ENCODE measurements at regions not wholly inside any gene's neighbourhood (a gene's known extent, or its start where the extent isn't known, plus 50 kb on each side); places are given as distances from the start of the nearest gene placed in this dataset.

GRCh38 chr1:182144646-182145030 lies 83.1 kb upstream of the ZNF648 start:
- H3K9me3 ChIP-seq (ENCODE audit: control insufficient read depth in 2 of 2, insufficient read depth in 1 of 2, low read depth in 1 of 2, low read length in 1 of 2), result no peaks in the 10 kb centered on the region
- 29 to 30% methylated on average over 3 of the region's 3 CpGs for whole genome bisulfite sequencing, 2 donors
- H3K4me1 ChIP-seq (ENCODE audit: control insufficient read depth in 2 of 2, insufficient read depth in 2 of 2, low read length in 1 of 2), result peaks cover 3 to 17% of the 10 kb centered on the region in 2 donors
- H3K36me3 ChIP-seq (ENCODE audit: control insufficient read depth in 2 of 2, insufficient read depth in 2 of 2, low read length in 1 of 2), result peaks cover 0 to 3% of the 10 kb centered on the region in 2 donors
- peak overlapping the region; percentile 96 to 98 for H3K27ac ChIP-seq (ENCODE audit: low read depth in 2 of 2, low read length in 1 of 2)
- H3K4me3 ChIP-seq (ENCODE audit: low read depth in 1 of 2, low read length in 2 of 2), result no peak overlapping the region
- no peaks in the 10 kb centered on the region for H3K27me3 ChIP-seq (ENCODE audit: control insufficient read depth in 1 of 2, insufficient read depth in 2 of 2, low read length in 2 of 2)

GRCh38 chr1:182143825-182144645 lies 82.5 kb upstream of the ZNF648 start:
- WGBS, 2 donors, result 14 to 21% methylated on average over 8 of the region's 8 CpGs
- H3K27me3 ChIP-seq (ENCODE audit: control insufficient read depth in 1 of 2, insufficient read depth in 2 of 2, low read length in 2 of 2), result no peaks in the 10 kb centered on the region
- H3K27ac ChIP-seq (ENCODE audit: low read depth in 2 of 2, low read length in 1 of 2), result peak overlapping the region; percentile 96 to 98
- peaks cover 2 to 17% of the 10 kb centered on the region in 2 donors for H3K4me1 ChIP-seq (ENCODE audit: control insufficient read depth in 2 of 2, insufficient read depth in 2 of 2, low read length in 1 of 2)
- no peak overlapping the region for H3K4me3 ChIP-seq (ENCODE audit: low read depth in 1 of 2, low read length in 2 of 2)
- no peaks in the 10 kb centered on the region for H3K9me3 ChIP-seq (ENCODE audit: control insufficient read depth in 2 of 2, insufficient read depth in 1 of 2, low read depth in 1 of 2, low read length in 1 of 2)
- H3K36me3 ChIP-seq (ENCODE audit: control insufficient read depth in 2 of 2, insufficient read depth in 2 of 2, low read length in 1 of 2), result peaks cover 0 to 3% of the 10 kb centered on the region in 2 donors

GRCh38 chr1:182143154-182143657 lies 81.7 kb upstream of the ZNF648 start:
- peaks cover 0 to 2% of the 10 kb centered on the region in 2 donors for H3K36me3 ChIP-seq (ENCODE audit: control insufficient read depth in 2 of 2, insufficient read depth in 2 of 2, low read length in 1 of 2)
- WGBS, 2 donors, result 12 to 13% methylated on average over 11 of the region's 11 CpGs
- no peaks in the 10 kb centered on the region for H3K27me3 ChIP-seq (ENCODE audit: control insufficient read depth in 1 of 2, insufficient read depth in 2 of 2, low read length in 2 of 2)
- peak overlapping the region; percentile 62 to 96 for H3K27ac ChIP-seq (ENCODE audit: low read depth in 2 of 2, low read length in 1 of 2)
- H3K4me1 ChIP-seq (ENCODE audit: control insufficient read depth in 2 of 2, insufficient read depth in 2 of 2, low read length in 1 of 2), result peaks cover 2 to 17% of the 10 kb centered on the region in 2 donors
- no peaks in the 10 kb centered on the region for H3K9me3 ChIP-seq (ENCODE audit: control insufficient read depth in 2 of 2, insufficient read depth in 1 of 2, low read depth in 1 of 2, low read length in 1 of 2)
- no peak overlapping the region for H3K4me3 ChIP-seq (ENCODE audit: low read depth in 1 of 2, low read length in 2 of 2)

GRCh38 chr1:182142621-182143020 lies 81.1 kb upstream of the ZNF648 start:
- H3K4me1 ChIP-seq (ENCODE audit: control insufficient read depth in 2 of 2, insufficient read depth in 2 of 2, low read length in 1 of 2), result peaks cover 2 to 17% of the 10 kb centered on the region in 2 donors

GRCh38 chr1:182141040-182141439 lies 79.5 kb upstream of the ZNF648 start:
- Histone ChIP-seq H3K4me3 (ENCODE audit: low read depth in 1 of 2, low read length in 2 of 2) (no peak overlapping the region), H3K4me1 (ENCODE audit: control insufficient read depth in 2 of 2, insufficient read depth in 2 of 2, low read length in 1 of 2) (peaks cover 2 to 14% of the 10 kb centered on the region in 2 donors), H3K36me3 (ENCODE audit: control insufficient read depth in 2 of 2, insufficient read depth in 2 of 2, low read length in 1 of 2) (no peaks in the 10 kb centered on the region), H3K27me3 (ENCODE audit: control insufficient read depth in 1 of 2, insufficient read depth in 2 of 2, low read length in 2 of 2) (no peaks in the 10 kb centered on the region), H3K9me3 (ENCODE audit: control insufficient read depth in 2 of 2, insufficient read depth in 1 of 2, low read depth in 1 of 2, low read length in 1 of 2) (no peaks in the 10 kb centered on the region), H3K27ac (ENCODE audit: low read depth in 2 of 2, low read length in 1 of 2) (no peak overlapping the region)

More at GRCh38 chr1:182142621-182143020, 81.1 kb upstream of the ZNF648 start:
- Histone ChIP-seq H3K9me3 (ENCODE audit: control insufficient read depth in 2 of 2, insufficient read depth in 1 of 2, low read depth in 1 of 2, low read length in 1 of 2) (no peaks in the 10 kb centered on the region), H3K4me3 (ENCODE audit: low read depth in 1 of 2, low read length in 2 of 2) (no peak overlapping the region), H3K27ac (ENCODE audit: low read depth in 2 of 2, low read length in 1 of 2) (no peak overlapping the region), H3K36me3 (ENCODE audit: control insufficient read depth in 2 of 2, insufficient read depth in 2 of 2, low read length in 1 of 2) (no peaks in the 10 kb centered on the region), H3K27me3 (ENCODE audit: control insufficient read depth in 1 of 2, insufficient read depth in 2 of 2, low read length in 2 of 2) (no peaks in the 10 kb centered on the region)
- 65 to 83% methylated on average over 4 of the region's 4 CpGs for WGBS, 2 donors

DNA sequence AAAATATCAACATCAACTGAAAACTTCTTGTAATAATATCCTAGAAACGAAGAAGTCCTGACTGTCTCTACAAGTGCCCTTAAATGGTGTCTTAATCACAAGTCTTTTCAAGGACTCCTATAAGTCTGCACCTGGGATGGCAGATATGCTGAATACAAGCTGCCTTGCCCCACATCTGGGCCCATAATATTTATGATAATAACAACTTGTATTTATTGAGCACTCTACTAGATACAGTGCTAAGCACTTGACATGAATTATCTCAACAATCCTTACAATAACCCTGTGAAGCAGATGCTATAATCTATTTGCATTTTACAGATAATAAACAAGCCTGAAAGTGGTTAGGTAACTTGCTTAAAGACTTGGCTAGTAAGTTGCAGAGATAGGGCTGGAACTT lies 78.0 kb upstream of the ZNF648 start:
- Histone ChIP-seq H3K27ac (ENCODE audit: low read depth in 2 of 2, low read length in 1 of 2) (no peak overlapping the region), H3K27me3 (ENCODE audit: control insufficient read depth in 1 of 2, insufficient read depth in 2 of 2, low read length in 2 of 2) (no peaks in the 10 kb centered on the region), H3K4me3 (ENCODE audit: low read depth in 1 of 2, low read length in 2 of 2) (no peak overlapping the region), H3K4me1 (ENCODE audit: control insufficient read depth in 2 of 2, insufficient read depth in 2 of 2, low read length in 1 of 2) (peaks cover 0 to 11% of the 10 kb centered on the region in 2 donors), H3K36me3 (ENCODE audit: control insufficient read depth in 2 of 2, insufficient read depth in 2 of 2, low read length in 1 of 2) (no peaks in the 10 kb centered on the region), H3K9me3 (ENCODE audit: control insufficient read depth in 2 of 2, insufficient read depth in 1 of 2, low read depth in 1 of 2, low read length in 1 of 2) (no peaks in the 10 kb centered on the region)
- 90 to 93% methylated on average over 1 of the region's 1 CpG for WGBS, 2 donors

DNA sequence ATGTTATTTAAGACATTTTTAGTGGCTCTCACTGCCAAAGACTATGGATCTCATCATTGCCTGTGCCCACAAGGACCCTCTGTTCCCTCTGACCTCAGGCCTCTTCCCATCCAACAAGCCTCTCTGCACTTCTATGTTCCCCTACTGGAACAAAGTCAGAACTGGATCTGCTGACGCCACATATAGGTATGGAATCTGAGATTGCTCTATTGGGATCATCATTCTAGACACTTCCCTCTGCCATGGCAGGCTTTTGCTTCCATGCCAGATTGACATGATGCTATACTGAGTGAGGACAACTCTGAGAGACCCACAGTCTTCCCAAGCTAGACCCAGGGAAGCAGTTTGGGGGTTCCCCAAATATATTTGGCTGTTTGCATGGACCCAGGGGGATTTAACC lies 76.0 kb upstream of the ZNF648 start:
- Histone ChIP-seq H3K27me3 (ENCODE audit: control insufficient read depth in 1 of 2, insufficient read depth in 2 of 2, low read length in 2 of 2) (no peaks in the 10 kb centered on the region), H3K36me3 (ENCODE audit: control insufficient read depth in 2 of 2, insufficient read depth in 2 of 2, low read length in 1 of 2) (no peaks in the 10 kb centered on the region), H3K27ac (ENCODE audit: low read depth in 2 of 2, low read length in 1 of 2) (no peak overlapping the region), H3K4me1 (ENCODE audit: control insufficient read depth in 2 of 2, insufficient read depth in 2 of 2, low read length in 1 of 2) (peaks cover 0 to under 1% of the 10 kb centered on the region in 2 donors), H3K4me3 (ENCODE audit: low read depth in 1 of 2, low read length in 2 of 2) (no peak overlapping the region), H3K9me3 (ENCODE audit: control insufficient read depth in 2 of 2, insufficient read depth in 1 of 2, low read depth in 1 of 2, low read length in 1 of 2) (no peaks in the 10 kb centered on the region)
- 88 to 96% methylated on average over 1 of the region's 1 CpG for WGBS, 2 donors

- no peak overlapping the region for H3K4me3 ChIP-seq (ENCODE audit: low read depth in 1 of 2, low read length in 2 of 2)
- H3K4me1 ChIP-seq (ENCODE audit: control insufficient read depth in 2 of 2, insufficient read depth in 2 of 2, low read length in 1 of 2), result no peaks in the 10 kb centered on the region
- 82 to 87% methylated on average over 1 of the region's 1 CpG for WGBS, 2 donors
- no peaks in the 10 kb centered on the region for H3K36me3 ChIP-seq (ENCODE audit: control insufficient read depth in 2 of 2, insufficient read depth in 2 of 2, low read length in 1 of 2)
- H3K27me3 ChIP-seq (ENCODE audit: control insufficient read depth in 1 of 2, insufficient read depth in 2 of 2, low read length in 2 of 2), result no peaks in the 10 kb centered on the region
- H3K27ac ChIP-seq (ENCODE audit: low read depth in 2 of 2, low read length in 1 of 2), result no peak overlapping the region
- no peaks in the 10 kb centered on the region for H3K9me3 ChIP-seq (ENCODE audit: control insufficient read depth in 2 of 2, insufficient read depth in 1 of 2, low read depth in 1 of 2, low read length in 1 of 2)
These were observed 74.4 kb upstream of the ZNF648 start for GRCh38 chr1:182135946-182136345.

GRCh38 chr1:182134257-182134656 lies 72.7 kb upstream of the ZNF648 start:
- Histone ChIP-seq H3K4me3 (ENCODE audit: low read depth in 1 of 2, low read length in 2 of 2) (no peak overlapping the region), H3K4me1 (ENCODE audit: control insufficient read depth in 2 of 2, insufficient read depth in 2 of 2, low read length in 1 of 2) (no peaks in the 10 kb centered on the region), H3K36me3 (ENCODE audit: control insufficient read depth in 2 of 2, insufficient read depth in 2 of 2, low read length in 1 of 2) (no peaks in the 10 kb centered on the region), H3K27ac (ENCODE audit: low read depth in 2 of 2, low read length in 1 of 2) (no peak overlapping the region), H3K9me3 (ENCODE audit: control insufficient read depth in 2 of 2, insufficient read depth in 1 of 2, low read depth in 1 of 2, low read length in 1 of 2) (no peaks in the 10 kb centered on the region), H3K27me3 (ENCODE audit: control insufficient read depth in 1 of 2, insufficient read depth in 2 of 2, low read length in 2 of 2) (no peaks in the 10 kb centered on the region)
- WGBS, 2 donors, result 93 to 94% methylated on average over 4 of the region's 4 CpGs

DNA sequence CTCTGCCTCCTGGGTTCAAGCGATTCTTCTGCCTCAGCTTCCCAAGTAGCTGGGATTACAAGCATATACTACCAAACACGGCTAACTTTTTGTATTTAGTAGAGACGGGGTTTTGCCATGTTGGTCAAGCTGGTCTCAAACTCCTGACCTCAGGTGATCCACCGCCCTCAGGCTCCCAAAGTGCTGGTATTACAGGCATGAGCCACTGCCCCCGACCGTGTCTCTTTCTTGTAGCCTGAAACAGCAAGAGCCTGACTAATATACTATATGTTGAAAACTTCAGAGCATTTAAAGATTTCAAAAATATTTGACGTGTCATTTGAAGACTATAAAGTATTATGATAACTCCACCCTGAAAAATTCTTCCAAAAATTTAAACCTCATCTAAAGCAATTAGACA lies 71.7 kb upstream of the ZNF648 start:
- Histone ChIP-seq H3K27me3 (ENCODE audit: control insufficient read depth in 1 of 2, insufficient read depth in 2 of 2, low read length in 2 of 2) (no peaks in the 10 kb centered on the region), H3K4me3 (ENCODE audit: low read depth in 1 of 2, low read length in 2 of 2) (no peak overlapping the region), H3K36me3 (ENCODE audit: control insufficient read depth in 2 of 2, insufficient read depth in 2 of 2, low read length in 1 of 2) (no peaks in the 10 kb centered on the region), H3K4me1 (ENCODE audit: control insufficient read depth in 2 of 2, insufficient read depth in 2 of 2, low read length in 1 of 2) (no peaks in the 10 kb centered on the region), H3K9me3 (ENCODE audit: control insufficient read depth in 2 of 2, insufficient read depth in 1 of 2, low read depth in 1 of 2, low read length in 1 of 2) (no peaks in the 10 kb centered on the region), H3K27ac (ENCODE audit: low read depth in 2 of 2, low read length in 1 of 2) (no peak overlapping the region)
- 92 to 93% methylated on average over 7 of the region's 7 CpGs for WGBS, 2 donors

All from esophagus (tissue), 2 donors.